K562 (cell line): ENCODE measurements at regions not wholly inside any gene's neighbourhood (a gene's known extent, or its start where the extent isn't known, plus 50 kb on each side); places are given as distances from the start of the nearest gene placed in this dataset.

Experiments used
- CBX5 ChIP-seq: IDR thresholded peaks from 2 replicates; pipeline ENCODE4 v1.6.1; 2014; ENCODE audit warnings: low read depth, borderline replicate concordance
- CCAR2 ChIP-seq: fragments of 200-400 bp; formaldehyde crosslinking; IDR thresholded peaks from 2 replicates; pipeline ENCODE4 v1.6.1; 2017; ENCODE audit warnings: mild to moderate bottlenecking, low read depth, low read length
- EGR1 ChIP-seq: fragments of 450-650 bp; conservative IDR thresholded peaks from 2 replicates; pipeline ENCODE4 v1.6.1; 2017; ENCODE audit warnings: mild to moderate bottlenecking
- HDGF ChIP-seq: fragments of 450-650 bp; IDR thresholded peaks from 2 replicates; pipeline ENCODE4 v1.6.1; 2016
- KDM1A ChIP-seq, 2 experiments: fragments of 450-650 bp; IDR thresholded peaks; 2 replicates each; pipeline ENCODE4 v1.6.1; 2016; ENCODE audit warnings: mild to moderate bottlenecking in 2 of 2
- KLF1 ChIP-seq: fragments of 450-650 bp; IDR thresholded peaks from 2 replicates; pipeline ENCODE4 v1.6.1; 2016; ENCODE audit warnings: missing genetic modification characterization, missing compliant biosample characterization
- NR3C1 ChIP-seq: sonication (generic); formaldehyde crosslinking; IDR thresholded peaks from 2 replicates; pipeline ENCODE4 v1.8.1; 2022; ENCODE audit warnings: missing genetic modification reagents
- NR4A1 ChIP-seq, 2 experiments: fragments of 250-450 bp in 1 of 2; fragments of 450-650 bp in 1 of 2; sonication (Bioruptor Pico) in 1 of 2; IDR thresholded peaks; 2 replicates each; pipeline versions ENCODE4 v1.4.0 to v1.6.1; 2016 to 2020; ENCODE audit warnings: mild to moderate bottlenecking in 2 of 2, missing compliant biosample characterization in 1 of 2, missing genetic modification characterization in 1 of 2, moderate library complexity in 1 of 2
- PHF20 ChIP-seq: fragments of 450-650 bp; IDR thresholded peaks from 2 replicates; pipeline ENCODE4 v1.6.1; 2018; ENCODE audit not compliant: partially characterized antibody
- PHTF2 ChIP-seq: fragments of 250-450 bp; sonication (Bioruptor Pico); IDR thresholded peaks from 2 replicates; pipeline ENCODE4 v1.5.0; 2021; ENCODE audit warnings: mild to moderate bottlenecking
- SAP30 ChIP-seq: fragments of 200-600 bp; sonication (generic); IDR thresholded peaks from 2 replicates; pipeline ENCODE4 v1.6.1; 2012; ENCODE audit warnings: borderline replicate concordance, low read depth, mild to moderate bottlenecking, moderate library complexity, low read length, control low read depth, inconsistent platforms; ENCODE audit not compliant: insufficient read depth, poor library complexity, severe bottlenecking
- SLC30A9 ChIP-seq: fragments of 250-450 bp; sonication (Bioruptor Pico); IDR thresholded peaks from 2 replicates; pipeline ENCODE4 v1.8.0; 2022; ENCODE audit warnings: mild to moderate bottlenecking, moderate library complexity
- SMAD4 ChIP-seq: fragments of 250-450 bp; sonication (Bioruptor Pico); conservative IDR thresholded peaks from 2 replicates; pipeline ENCODE4 v1.8.0; 2021; ENCODE audit warnings: inconsistent platforms, mild to moderate bottlenecking, moderate library complexity
- SMC3 ChIP-seq: conservative IDR thresholded peaks from 2 replicates; pipeline ENCODE4 v1.6.1; 2011; ENCODE audit warnings: low read depth, low read length, improper control_type of control experiment; ENCODE audit not compliant: insufficient read depth
- ZBTB17 ChIP-seq: fragments of 450-650 bp; formaldehyde crosslinking; IDR thresholded peaks from 2 replicates; pipeline ENCODE4 v1.4.0; 2020; ENCODE audit warnings: mild to moderate bottlenecking
- TF ChIP-seq, protein P1 (sequence below): fragments of 200-800 bp; sonication (Bioruptor generic); IDR thresholded peaks from 2 replicates; pipeline ENCODE4 v1.6.1; 2016; ENCODE audit warnings: missing genetic modification characterization, missing compliant biosample characterization
- TF ChIP-seq, protein P2 (sequence below): fragments of 450-650 bp; formaldehyde crosslinking; IDR thresholded peaks from 2 replicates; pipeline ENCODE4 v1.4.0; 2020; ENCODE audit warnings: mild to moderate bottlenecking
- TF ChIP-seq, protein P3 (sequence below): fragments of 450-650 bp; IDR thresholded peaks from 2 replicates; pipeline ENCODE4 v1.6.1; 2017; ENCODE audit warnings: antibody characterized with exemption
- TF ChIP-seq, protein P4 (sequence below): sonication (generic); formaldehyde crosslinking; IDR thresholded peaks from 2 replicates; pipeline ENCODE4 v1.8.1; 2023; ENCODE audit warnings: mild to moderate bottlenecking, missing genetic modification reagents, moderate library complexity

DNA sequence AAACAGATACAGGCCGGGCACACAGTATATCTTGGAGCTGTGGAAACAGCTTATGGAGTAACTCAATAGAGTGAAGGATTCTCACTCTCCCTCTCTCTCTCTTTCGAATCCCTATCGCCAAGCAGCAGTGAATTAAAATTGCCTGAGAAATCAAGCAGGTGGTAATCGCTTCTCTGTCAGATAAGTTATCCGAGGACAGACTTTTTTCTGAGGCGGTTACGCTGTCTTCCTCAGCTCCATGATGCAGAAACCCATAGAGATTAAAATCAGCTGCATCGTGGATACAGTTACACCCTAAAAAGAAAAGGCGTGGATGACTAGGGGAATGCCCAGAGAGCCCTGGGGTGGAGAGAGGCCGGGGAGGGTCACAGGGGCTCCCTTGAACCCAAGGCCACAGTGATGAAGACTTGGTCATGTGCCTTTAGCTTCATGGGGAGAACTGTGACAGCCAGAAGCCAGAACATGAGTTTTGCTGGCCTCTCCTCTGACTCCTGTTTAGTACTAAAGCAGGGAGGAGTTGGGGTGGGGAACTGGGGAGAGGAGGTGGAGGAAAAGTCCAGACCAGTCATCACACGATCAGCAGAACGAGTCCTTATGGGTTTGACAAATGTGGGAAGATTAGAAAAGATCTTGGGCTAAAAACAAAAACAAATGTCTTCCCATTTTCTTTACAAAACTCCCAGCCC lies 138.8 kb upstream of the JARID2 start (continued):
- TF ChIP-seq EGR1 (no peak), HDGF (no peak), PHTF2 (CRISPR knock-in tag) (no peak), NR3C1 (CRISPR knock-in tag) (no peak), KDM1A (IDR thresholded peaks at IDR 0.05) (peak in 1 of 2 experiments; percentile 35; a peak in 1 of 4 replicates), KLF1 (tag) (no peak), SAP30 (no peak), CCAR2 (no peak), SMAD4 (CRISPR knock-in tag) (peak; percentile 39), PHF20 (no peak), SLC30A9 (CRISPR knock-in tag) (no peak), CBX5 (no peak), ZBTB17 (no peak), SMC3 (no peak), NR4A1 (CRISPR knock-in tag; IDR thresholded peaks at IDR 0.05) (0 out of 2 replicates have a peak, but pooled peaks have one; percentile 58), NR4A1 (tag; IDR thresholded peaks at IDR 0.05) (peak; percentile 36; the same call in 1 of the 2 replicates)
- TF ChIP-seq, protein P1, sequence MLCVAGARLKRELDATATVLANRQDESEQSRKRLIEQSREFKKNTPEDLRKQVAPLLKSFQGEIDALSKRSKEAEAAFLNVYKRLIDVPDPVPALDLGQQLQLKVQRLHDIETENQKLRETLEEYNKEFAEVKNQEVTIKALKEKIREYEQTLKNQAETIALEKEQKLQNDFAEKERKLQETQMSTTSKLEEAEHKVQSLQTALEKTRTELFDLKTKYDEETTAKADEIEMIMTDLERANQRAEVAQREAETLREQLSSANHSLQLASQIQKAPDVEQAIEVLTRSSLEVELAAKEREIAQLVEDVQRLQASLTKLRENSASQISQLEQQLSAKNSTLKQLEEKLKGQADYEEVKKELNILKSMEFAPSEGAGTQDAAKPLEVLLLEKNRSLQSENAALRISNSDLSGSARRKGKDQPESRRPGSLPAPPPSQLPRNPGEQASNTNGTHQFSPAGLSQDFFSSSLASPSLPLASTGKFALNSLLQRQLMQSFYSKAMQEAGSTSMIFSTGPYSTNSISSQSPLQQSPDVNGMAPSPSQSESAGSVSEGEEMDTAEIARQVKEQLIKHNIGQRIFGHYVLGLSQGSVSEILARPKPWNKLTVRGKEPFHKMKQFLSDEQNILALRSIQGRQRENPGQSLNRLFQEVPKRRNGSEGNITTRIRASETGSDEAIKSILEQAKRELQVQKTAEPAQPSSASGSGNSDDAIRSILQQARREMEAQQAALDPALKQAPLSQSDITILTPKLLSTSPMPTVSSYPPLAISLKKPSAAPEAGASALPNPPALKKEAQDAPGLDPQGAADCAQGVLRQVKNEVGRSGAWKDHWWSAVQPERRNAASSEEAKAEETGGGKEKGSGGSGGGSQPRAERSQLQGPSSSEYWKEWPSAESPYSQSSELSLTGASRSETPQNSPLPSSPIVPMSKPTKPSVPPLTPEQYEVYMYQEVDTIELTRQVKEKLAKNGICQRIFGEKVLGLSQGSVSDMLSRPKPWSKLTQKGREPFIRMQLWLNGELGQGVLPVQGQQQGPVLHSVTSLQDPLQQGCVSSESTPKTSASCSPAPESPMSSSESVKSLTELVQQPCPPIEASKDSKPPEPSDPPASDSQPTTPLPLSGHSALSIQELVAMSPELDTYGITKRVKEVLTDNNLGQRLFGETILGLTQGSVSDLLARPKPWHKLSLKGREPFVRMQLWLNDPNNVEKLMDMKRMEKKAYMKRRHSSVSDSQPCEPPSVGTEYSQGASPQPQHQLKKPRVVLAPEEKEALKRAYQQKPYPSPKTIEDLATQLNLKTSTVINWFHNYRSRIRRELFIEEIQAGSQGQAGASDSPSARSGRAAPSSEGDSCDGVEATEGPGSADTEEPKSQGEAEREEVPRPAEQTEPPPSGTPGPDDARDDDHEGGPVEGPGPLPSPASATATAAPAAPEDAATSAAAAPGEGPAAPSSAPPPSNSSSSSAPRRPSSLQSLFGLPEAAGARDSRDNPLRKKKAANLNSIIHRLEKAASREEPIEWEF = 0 out of 2 replicates have a peak, but pooled peaks have one; percentile 1
- TF ChIP-seq, protein P2, sequence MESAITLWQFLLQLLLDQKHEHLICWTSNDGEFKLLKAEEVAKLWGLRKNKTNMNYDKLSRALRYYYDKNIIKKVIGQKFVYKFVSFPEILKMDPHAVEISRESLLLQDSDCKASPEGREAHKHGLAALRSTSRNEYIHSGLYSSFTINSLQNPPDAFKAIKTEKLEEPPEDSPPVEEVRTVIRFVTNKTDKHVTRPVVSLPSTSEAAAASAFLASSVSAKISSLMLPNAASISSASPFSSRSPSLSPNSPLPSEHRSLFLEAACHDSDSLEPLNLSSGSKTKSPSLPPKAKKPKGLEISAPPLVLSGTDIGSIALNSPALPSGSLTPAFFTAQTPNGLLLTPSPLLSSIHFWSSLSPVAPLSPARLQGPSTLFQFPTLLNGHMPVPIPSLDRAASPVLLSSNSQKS (CRISPR knock-in tag) = no peak
- TF ChIP-seq, protein P3, sequence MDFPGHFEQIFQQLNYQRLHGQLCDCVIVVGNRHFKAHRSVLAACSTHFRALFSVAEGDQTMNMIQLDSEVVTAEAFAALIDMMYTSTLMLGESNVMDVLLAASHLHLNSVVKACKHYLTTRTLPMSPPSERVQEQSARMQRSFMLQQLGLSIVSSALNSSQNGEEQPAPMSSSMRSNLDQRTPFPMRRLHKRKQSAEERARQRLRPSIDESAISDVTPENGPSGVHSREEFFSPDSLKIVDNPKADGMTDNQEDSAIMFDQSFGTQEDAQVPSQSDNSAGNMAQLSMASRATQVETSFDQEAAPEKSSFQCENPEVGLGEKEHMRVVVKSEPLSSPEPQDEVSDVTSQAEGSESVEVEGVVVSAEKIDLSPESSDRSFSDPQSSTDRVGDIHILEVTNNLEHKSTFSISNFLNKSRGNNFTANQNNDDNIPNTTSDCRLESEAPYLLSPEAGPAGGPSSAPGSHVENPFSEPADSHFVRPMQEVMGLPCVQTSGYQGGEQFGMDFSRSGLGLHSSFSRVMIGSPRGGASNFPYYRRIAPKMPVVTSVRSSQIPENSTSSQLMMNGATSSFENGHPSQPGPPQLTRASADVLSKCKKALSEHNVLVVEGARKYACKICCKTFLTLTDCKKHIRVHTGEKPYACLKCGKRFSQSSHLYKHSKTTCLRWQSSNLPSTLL = no peak
- TF ChIP-seq, protein P4, sequence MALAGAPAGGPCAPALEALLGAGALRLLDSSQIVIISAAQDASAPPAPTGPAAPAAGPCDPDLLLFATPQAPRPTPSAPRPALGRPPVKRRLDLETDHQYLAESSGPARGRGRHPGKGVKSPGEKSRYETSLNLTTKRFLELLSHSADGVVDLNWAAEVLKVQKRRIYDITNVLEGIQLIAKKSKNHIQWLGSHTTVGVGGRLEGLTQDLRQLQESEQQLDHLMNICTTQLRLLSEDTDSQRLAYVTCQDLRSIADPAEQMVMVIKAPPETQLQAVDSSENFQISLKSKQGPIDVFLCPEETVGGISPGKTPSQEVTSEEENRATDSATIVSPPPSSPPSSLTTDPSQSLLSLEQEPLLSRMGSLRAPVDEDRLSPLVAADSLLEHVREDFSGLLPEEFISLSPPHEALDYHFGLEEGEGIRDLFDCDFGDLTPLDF (CRISPR knock-in tag) = peak; percentile 57; the same call in 1 of the 2 replicates
